ENCODE measurements at regions not wholly inside any gene's neighbourhood (a gene's known extent, or its start where the extent isn't known, plus 50 kb on each side); places are given as distances from the start of the nearest gene placed in this dataset.
A peak's percentile ranks its signal among the peaks of the same experiment; 100 is the strongest.

DNA sequence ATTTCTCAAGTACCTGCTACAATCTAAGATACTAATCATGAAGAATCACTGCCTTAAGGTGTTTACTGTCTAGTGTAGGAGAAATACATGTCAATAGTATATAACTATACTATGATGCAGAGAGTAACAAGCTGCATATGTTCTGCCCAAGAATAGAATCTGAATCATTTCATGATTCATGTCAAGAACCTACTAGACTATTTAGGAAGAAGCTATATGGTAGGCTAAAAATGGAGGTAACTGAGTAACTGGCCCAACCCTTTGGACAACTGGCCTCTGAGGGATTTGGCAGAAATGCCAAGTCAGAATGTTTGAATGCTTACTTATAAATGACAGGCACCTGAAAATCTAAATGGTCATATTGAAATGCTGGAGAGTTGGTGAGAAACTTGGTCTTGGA lies 59.9 kb upstream of the DGKG start:
- TF ChIP-seq, protein P1, sequence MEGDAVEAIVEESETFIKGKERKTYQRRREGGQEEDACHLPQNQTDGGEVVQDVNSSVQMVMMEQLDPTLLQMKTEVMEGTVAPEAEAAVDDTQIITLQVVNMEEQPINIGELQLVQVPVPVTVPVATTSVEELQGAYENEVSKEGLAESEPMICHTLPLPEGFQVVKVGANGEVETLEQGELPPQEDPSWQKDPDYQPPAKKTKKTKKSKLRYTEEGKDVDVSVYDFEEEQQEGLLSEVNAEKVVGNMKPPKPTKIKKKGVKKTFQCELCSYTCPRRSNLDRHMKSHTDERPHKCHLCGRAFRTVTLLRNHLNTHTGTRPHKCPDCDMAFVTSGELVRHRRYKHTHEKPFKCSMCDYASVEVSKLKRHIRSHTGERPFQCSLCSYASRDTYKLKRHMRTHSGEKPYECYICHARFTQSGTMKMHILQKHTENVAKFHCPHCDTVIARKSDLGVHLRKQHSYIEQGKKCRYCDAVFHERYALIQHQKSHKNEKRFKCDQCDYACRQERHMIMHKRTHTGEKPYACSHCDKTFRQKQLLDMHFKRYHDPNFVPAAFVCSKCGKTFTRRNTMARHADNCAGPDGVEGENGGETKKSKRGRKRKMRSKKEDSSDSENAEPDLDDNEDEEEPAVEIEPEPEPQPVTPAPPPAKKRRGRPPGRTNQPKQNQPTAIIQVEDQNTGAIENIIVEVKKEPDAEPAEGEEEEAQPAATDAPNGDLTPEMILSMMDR (conservative IDR thresholded peaks at IDR 0.05) = no peak
- H3K27ac ChIP-seq = no peak overlapping the region

GRCh38 chr3:186418671-186419145 lies 56.7 kb upstream of the DGKG start:
- TF ChIP-seq, protein P1 (conservative IDR thresholded peaks at IDR 0.05) = no peak

GRCh38 chr3:186417791-186418190 lies 55.8 kb upstream of the DGKG start:
- TF ChIP-seq, protein P1 (conservative IDR thresholded peaks at IDR 0.05) = no peak
- H3K27ac ChIP-seq = no peak overlapping the region

More at GRCh38 chr3:186418671-186419145, 56.7 kb upstream of the DGKG start:
- H3K27ac ChIP-seq = no peak overlapping the region

DNA sequence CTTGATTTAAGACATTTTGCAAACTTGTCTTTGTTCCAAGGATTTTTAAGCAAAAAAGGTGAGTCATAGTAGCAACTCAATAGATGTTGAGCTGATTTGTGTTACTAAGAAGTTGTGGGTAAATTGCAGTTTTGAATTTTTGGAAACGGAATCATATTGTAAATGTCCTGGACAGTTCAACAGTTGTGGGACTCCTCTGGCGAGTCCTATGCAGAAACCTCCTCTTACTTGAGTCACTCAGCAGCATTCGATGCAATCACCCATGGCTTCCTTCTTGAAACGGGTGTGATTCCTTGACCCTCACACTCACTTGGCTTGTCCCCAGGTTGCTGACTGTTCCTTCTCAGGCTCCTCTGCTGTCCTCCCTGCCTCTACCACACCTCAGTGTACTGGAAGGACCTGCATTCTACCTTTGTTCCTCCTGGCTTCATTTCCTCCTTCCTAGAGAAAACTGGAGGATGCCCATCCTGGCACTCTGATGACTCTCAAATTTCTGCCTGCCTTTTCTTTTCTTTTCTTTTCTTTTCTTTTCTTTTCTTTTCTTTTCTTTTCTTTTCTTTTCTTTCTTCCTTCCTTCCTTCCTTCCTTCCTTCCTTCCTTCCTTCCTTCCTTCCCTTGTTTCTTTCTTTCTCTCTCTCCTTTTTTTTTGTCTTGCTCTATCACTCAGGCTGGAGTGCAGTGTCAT lies 52.8 kb upstream of the DGKG start:
- H3K27ac ChIP-seq = peak overlapping the region; percentile 72
- TF ChIP-seq, protein P1 (conservative IDR thresholded peaks at IDR 0.05) = no peak

- peak overlapping the region; percentile 72 for H3K27ac ChIP-seq
- TF ChIP-seq, protein P1 (conservative IDR thresholded peaks at IDR 0.05) = no peak
These were observed 51.8 kb upstream of the DGKG start for GRCh38 chr3:186413615-186414415.

GRCh38 chr3:186411994-186412393 lies 50.0 kb upstream of the DGKG start:
- TF ChIP-seq, protein P1 (conservative IDR thresholded peaks at IDR 0.05) = no peak
- no peak overlapping the region for H3K27ac ChIP-seq

Measured in VCaP (cell line).